ENCODE measurements at regions not wholly inside any gene's neighbourhood (a gene's known extent, or its start where the extent isn't known, plus 50 kb on each side); places are given as distances from the start of the nearest gene placed in this dataset.

- no peak for DNase-seq (ENCODE audit: extremely low read depth in 1 of 2, low read depth in 1 of 2)
Measured at GRCh38 chr14:42480255-42480654, 873.6 kb downstream of the LRFN5 start.

DNA sequence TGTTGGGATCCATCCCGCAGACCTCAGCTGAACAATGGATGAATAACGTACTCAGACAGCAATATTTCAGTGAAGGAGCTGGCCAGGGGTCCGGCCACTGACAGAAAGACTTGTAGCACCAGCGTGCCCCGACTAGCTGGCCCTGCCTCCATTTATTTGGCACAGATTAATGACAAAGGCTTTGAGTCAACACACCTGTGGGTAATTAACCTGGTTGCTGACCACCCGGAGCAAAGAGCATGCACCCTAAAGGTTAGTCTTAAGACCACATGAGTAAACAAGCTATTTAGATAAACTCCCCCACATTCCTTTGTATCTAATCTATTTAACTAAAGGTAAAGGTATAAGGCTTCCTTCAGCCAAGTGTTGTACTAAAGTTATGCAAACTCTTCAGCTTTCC, 868.6 kb downstream of the LRFN5 start:
- no peak for DNase-seq (ENCODE audit: extremely low read depth in 1 of 2, low read depth in 1 of 2)

GRCh38 chr14:42470427-42470719, 863.7 kb downstream of the LRFN5 start:
- no peak for DNase-seq (ENCODE audit: extremely low read depth in 1 of 2, low read depth in 1 of 2)

DNA sequence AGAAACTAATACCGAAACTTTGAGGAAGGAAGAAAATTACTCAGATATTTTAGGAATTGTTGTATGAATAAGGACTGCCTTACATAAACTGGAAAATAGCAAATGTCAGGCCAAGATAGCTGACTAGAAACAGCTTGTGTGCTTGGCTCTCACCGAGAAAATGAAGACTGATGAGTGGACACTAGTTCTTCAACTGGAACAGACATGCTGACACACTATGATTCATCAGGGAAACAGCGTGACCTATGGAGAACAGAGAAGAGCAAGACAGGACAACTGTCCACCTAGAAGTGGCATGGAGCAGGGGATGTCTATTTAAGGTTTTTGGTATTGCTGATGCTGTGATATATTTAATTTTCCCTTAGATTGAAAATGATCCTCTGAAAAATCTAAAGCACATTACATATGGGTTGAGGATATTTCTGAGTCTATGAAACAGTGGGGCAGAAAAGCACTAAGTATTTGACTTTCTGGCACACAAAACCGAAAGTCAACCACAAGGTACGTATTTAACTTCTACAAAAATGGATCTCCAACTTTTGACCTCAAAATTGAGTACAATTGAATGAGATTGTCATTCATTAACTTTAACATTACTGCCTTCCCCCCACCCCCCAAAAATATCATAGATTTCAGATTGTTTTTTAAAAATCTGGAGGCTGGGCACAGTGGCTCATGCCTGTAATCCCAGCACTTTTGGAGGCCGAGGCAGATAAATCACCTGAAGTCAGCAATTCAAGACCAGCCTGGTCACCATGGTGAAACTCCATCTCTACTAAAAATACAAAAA, 863.2 kb downstream of the LRFN5 start:
- no peak for DNase-seq (ENCODE audit: extremely low read depth in 1 of 2, low read depth in 1 of 2)

- no peak for DNase-seq (ENCODE audit: extremely low read depth in 1 of 2, low read depth in 1 of 2)
Measured at GRCh38 chr14:42460673-42461072, 854.0 kb downstream of the LRFN5 start.

DNA sequence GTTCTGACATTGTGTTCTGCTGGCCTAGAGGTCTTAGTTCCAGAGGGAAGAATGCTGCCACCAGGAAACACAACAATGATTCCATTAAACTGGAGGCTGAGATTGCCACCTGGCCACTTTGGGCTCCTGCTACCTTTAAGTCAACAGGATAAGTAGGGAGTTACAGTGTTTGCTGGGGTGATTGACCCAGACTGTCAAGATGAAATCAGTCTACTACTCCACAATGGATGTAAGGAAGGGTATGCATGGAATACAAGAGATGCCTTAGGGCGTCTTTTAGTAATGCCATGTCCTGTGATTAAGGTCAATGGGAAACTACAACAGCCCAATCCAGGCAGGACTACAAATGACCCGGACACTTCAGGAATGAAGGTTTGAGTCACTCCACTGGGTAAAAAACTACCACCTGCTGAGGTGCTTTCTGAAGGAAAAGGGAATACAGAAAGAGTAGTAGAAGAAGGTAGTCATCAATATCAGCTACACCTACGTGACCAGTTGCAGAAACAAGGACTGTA, 852.6 kb downstream of the LRFN5 start:
- DNase-seq (ENCODE audit: extremely low read depth in 1 of 2, low read depth in 1 of 2), result no peak

- DNase-seq (ENCODE audit: extremely low read depth in 1 of 2, low read depth in 1 of 2), result no peak
Measured at GRCh38 chr14:42441615-42442014, 834.9 kb downstream of the LRFN5 start.

DNA sequence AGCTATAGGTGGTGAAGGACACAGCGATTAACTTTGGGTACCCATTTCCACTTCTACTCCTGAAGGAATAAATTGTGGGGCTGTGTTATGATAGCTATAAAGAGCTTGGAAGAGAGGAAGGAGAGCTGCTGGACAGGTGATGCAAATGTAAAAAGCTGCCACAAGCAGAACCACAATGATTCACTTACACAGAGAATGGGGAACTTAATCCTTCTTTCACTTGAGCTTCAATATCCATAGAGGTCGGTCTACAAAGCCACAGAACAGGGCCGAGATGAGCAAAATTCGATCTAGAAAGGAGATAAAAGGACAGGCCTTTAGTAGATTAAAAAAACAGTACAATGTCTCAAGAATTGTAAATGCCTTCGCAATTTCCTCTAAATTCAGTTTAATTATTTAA, 831.1 kb downstream of the LRFN5 start:
- DNase-seq (ENCODE audit: extremely low read depth in 1 of 2, low read depth in 1 of 2), result no peak

GRCh38 chr14:42429401-42429800, 822.7 kb downstream of the LRFN5 start:
- no peak for DNase-seq (ENCODE audit: extremely low read depth in 1 of 2, low read depth in 1 of 2)

GRCh38 chr14:42428996-42429395, 822.3 kb downstream of the LRFN5 start:
- no peak for DNase-seq (ENCODE audit: extremely low read depth in 1 of 2, low read depth in 1 of 2)

DNA sequence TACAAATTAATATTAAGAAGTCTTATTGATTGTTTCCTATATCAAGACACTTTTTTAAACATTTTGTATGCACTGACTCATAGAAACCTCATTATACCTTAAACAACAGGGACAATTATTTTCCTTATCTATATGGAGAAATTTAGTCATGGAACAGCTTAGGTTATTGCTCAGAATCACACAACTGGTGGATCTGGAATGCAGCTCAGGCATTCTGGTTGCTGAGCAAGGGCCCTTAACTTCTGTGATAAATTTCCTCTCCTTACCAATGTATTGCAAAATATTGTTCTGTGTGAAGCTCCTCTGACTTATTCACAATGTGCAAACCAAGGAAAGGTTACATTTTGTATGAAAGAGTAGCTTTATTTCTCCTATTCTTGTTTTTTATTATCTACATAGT, 817.8 kb downstream of the LRFN5 start:
- DNase-seq (ENCODE audit: extremely low read depth in 1 of 2, low read depth in 1 of 2), result no peak

- no peak for DNase-seq (ENCODE audit: extremely low read depth in 1 of 2, low read depth in 1 of 2)
Measured at GRCh38 chr14:42421377-42422078, 814.9 kb downstream of the LRFN5 start.

DNA sequence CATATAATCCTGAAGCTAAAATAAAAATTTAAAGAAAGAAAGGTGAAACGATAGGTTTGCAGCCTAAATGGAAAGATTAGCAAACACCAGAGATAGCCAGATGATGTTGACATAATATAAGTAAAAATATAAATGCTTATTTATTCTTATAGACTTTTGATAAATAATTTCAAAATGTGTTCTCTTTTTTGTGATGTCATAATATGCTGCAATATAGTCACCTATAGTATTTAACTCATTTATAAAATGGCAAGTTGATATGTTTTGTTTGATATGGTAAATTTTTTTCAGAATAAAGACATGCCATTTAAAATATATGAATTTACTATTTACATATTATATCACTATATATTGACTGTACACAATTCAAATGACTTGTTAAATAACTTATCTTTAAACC, 813.4 kb downstream of the LRFN5 start:
- DNase-seq (ENCODE audit: extremely low read depth in 1 of 2, low read depth in 1 of 2), result no peak

DNA sequence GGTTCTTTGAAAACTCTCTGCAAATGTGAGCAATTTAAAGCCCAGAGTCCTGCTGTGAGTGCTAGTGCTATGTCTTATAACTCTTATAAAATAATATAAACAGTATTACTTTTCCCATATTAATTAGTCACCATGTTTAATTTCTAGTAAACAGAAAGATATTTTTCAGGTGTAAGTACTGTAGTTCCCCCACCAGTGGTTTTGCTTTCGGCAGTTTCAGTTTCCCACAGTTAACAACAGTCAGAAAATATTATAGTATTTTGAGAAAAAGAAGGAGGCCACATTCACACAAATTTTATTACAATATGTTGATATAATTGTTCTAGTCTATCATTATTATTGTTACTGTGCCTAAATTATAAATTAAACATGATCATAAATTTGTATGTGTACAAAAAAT, 800.5 kb downstream of the LRFN5 start:
- DNase-seq (ENCODE audit: extremely low read depth in 1 of 2, low read depth in 1 of 2), result no peak

GRCh38 chr14:42391146-42391834, 784.6 kb downstream of the LRFN5 start:
- DNase-seq (ENCODE audit: extremely low read depth in 1 of 2, low read depth in 1 of 2), result no peak

GRCh38 chr14:42378880-42379279, 772.2 kb downstream of the LRFN5 start:
- no peak for DNase-seq (ENCODE audit: extremely low read depth in 1 of 2, low read depth in 1 of 2)

GRCh38 chr14:42378274-42378673, 771.6 kb downstream of the LRFN5 start:
- no peak for DNase-seq (ENCODE audit: extremely low read depth in 1 of 2, low read depth in 1 of 2)

DNA sequence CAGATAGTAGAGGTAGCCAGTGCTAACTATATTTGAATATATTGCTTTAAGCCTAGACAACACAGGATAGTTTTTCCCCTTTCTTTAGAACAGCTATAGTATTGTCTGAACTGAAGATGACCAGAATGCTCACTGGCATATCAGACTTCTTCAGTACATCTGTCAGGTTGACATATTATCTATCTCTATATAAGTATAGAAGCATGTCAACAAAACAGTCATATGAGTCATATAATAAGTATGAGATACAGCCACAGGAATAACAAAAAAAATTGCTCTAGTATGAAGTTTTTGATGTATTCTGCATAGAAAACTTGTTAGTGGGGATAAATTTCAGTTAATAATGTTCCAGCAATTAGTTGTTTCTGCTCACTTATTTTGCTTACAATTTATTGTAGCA, 767.7 kb downstream of the LRFN5 start:
- DNase-seq (ENCODE audit: extremely low read depth in 1 of 2, low read depth in 1 of 2), result no peak

- no peak for DNase-seq (ENCODE audit: extremely low read depth in 1 of 2, low read depth in 1 of 2)
Measured at GRCh38 chr14:42370056-42370455, 763.4 kb downstream of the LRFN5 start.

GRCh38 chr14:42368234-42368633, 761.6 kb downstream of the LRFN5 start:
- DNase-seq (ENCODE audit: extremely low read depth in 1 of 2, low read depth in 1 of 2), result no peak

GRCh38 chr14:42353315-42353714, 746.6 kb downstream of the LRFN5 start:
- no peak for DNase-seq (ENCODE audit: extremely low read depth in 1 of 2, low read depth in 1 of 2)

DNA sequence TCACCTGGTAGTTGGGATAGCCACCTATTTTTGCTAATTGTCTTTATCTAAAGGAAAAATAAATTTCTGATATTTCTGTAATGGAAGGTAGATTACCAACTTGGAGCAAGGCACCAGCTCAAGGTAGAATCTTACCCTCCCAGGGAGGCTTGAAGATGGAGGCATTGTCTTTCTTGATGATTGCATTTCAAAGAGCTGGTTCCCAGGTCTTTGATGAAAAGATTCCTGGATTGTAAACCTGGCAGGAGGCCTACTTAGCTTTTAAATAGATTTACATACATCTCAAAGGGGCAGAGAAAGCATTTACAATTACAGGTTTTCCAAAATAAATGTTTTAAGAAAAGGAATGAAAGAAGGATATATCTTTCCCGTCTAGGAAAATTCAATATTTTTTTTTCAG, 729.2 kb downstream of the LRFN5 start:
- no peak for DNase-seq (ENCODE audit: extremely low read depth in 1 of 2, low read depth in 1 of 2)
